ENCODE measurements at regions not wholly inside any gene's neighbourhood (a gene's known extent, or its start where the extent isn't known, plus 50 kb on each side); places are given as distances from the start of the nearest gene placed in this dataset.
A peak's percentile ranks its signal among the peaks of the same experiment; 100 is the strongest.

DNA sequence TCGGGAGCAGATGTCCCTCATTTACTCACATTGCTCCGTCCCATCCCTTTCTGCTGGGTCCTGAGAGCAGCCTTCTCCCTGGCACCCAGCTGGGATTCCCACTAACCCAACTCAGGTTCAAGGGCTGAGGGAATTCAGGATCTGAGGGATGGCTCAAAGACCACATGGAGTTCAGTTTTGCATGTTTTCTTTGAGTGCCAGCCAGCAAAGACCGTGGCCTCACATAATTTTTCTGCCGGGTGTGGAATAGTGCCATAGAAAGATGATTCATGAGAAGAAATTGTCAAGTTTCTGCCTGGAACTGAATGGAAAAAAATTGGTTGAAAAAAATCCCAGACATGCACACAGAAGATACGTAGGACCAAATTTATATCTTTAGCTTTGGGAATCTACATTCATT is 168.6 kb downstream of the CD83 start:
- no peak overlapping the region for H3K4me3 ChIP-seq (replicated peaks in 1 of 4; ENCODE audit: control extremely low read depth in 1 of 4, insufficient read depth in 1 of 4, low read depth in 3 of 4, low read length in 4 of 4)
- no peaks in the 10 kb centered on the region for H3K27me3 ChIP-seq (ENCODE audit: control insufficient read depth, insufficient read depth, low read length)
- H4K20me1 ChIP-seq (ENCODE audit: control insufficient read depth, extremely low read depth, insufficient read depth, low read length) = no peaks in the 10 kb centered on the region
- no peak overlapping the region for H3K27ac ChIP-seq (ENCODE audit: insufficient read depth, low read length)
- DNase-seq (ENCODE audit: low read depth in 2 of 2) = peak; percentile 90 to 93
- H3K4me1 ChIP-seq (ENCODE audit: control insufficient read depth, extremely low read depth, insufficient read depth, low read length) = peaks cover 8% of the 10 kb centered on the region
- H2AFZ ChIP-seq (ENCODE audit: low read length) = no peak overlapping the region
- no peaks in the 10 kb centered on the region for H3K9me3 ChIP-seq (ENCODE audit: control insufficient read depth, insufficient read depth, low read depth, low read length)
- no peaks in the 10 kb centered on the region for H3K36me3 ChIP-seq (ENCODE audit: control insufficient read depth, insufficient read depth, low read length)
- H3K79me2 ChIP-seq (ENCODE audit: control insufficient read depth, insufficient read depth, low read length) = no peaks in the 10 kb centered on the region
- H3K9ac ChIP-seq (ENCODE audit: insufficient read depth, low read length) = no peak overlapping the region
- no peak for TF ChIP-seq EZH2 (IDR thresholded peaks at IDR 0.05; ENCODE audit: low read length, missing control alignments)
- TF ChIP-seq, protein P1, sequence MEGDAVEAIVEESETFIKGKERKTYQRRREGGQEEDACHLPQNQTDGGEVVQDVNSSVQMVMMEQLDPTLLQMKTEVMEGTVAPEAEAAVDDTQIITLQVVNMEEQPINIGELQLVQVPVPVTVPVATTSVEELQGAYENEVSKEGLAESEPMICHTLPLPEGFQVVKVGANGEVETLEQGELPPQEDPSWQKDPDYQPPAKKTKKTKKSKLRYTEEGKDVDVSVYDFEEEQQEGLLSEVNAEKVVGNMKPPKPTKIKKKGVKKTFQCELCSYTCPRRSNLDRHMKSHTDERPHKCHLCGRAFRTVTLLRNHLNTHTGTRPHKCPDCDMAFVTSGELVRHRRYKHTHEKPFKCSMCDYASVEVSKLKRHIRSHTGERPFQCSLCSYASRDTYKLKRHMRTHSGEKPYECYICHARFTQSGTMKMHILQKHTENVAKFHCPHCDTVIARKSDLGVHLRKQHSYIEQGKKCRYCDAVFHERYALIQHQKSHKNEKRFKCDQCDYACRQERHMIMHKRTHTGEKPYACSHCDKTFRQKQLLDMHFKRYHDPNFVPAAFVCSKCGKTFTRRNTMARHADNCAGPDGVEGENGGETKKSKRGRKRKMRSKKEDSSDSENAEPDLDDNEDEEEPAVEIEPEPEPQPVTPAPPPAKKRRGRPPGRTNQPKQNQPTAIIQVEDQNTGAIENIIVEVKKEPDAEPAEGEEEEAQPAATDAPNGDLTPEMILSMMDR (conservative IDR thresholded peaks at IDR 0.05 in 1 of 2, IDR thresholded peaks at IDR 0.05 in 1 of 2; ENCODE audit: low read depth in 1 of 2, low read length in 2 of 2) = no peak
- H3K4me2 ChIP-seq (ENCODE audit: extremely low read depth, insufficient read depth, low read length) = peak overlapping the region; percentile 32

DNA sequence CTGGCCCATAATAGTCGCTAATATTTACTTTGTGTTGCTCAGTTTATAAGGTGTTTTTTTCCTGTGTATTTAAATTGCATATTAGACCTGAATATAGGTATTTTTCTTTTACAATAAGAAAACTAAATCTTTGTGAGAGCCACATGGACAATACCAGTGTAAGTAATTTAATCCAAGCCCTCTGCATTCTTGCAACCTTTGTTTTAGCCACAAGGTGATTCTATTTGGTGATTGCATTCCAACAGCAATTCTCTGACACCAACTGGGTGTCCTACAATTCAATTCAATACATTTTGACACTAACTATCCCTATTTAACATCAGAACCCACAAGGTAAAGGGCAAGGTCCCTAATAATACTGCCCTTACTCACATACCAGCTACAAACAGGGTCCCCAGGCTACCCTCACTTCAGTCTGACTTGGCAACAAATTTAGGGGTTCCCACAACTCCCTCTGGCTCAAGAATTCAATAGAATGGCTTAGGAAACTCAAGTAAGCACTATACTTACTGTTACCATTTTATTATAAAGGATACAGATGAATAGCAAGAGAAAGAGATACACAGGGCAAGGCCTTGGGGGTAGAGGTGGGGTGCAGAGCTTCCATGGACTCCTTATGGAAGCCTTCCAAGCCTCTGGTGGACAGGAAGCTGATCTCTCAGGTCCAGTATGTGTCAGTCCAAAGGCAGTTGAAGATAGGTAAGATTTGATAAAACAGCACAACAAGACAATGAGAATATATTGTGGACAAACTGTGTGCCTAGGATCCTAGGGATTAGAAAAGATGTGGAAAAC is 169.3 kb downstream of the CD83 start:
- Histone ChIP-seq H3K4me3 (replicated peaks in 1 of 4; ENCODE audit: control extremely low read depth in 1 of 4, insufficient read depth in 1 of 4, low read depth in 3 of 4, low read length in 4 of 4) (no peak overlapping the region), H3K27ac (ENCODE audit: insufficient read depth, low read length) (no peak overlapping the region), H3K79me2 (ENCODE audit: control insufficient read depth, insufficient read depth, low read length) (no peaks in the 10 kb centered on the region), H3K36me3 (ENCODE audit: control insufficient read depth, insufficient read depth, low read length) (no peaks in the 10 kb centered on the region), H3K27me3 (ENCODE audit: control insufficient read depth, insufficient read depth, low read length) (no peaks in the 10 kb centered on the region), H3K9ac (ENCODE audit: insufficient read depth, low read length) (no peak overlapping the region), H3K4me1 (ENCODE audit: control insufficient read depth, extremely low read depth, insufficient read depth, low read length) (peaks cover 8% of the 10 kb centered on the region), H3K4me2 (ENCODE audit: extremely low read depth, insufficient read depth, low read length) (peak overlapping the region; percentile 32), H2AFZ (ENCODE audit: low read length) (no peak overlapping the region), H4K20me1 (ENCODE audit: control insufficient read depth, extremely low read depth, insufficient read depth, low read length) (no peaks in the 10 kb centered on the region), H3K9me3 (ENCODE audit: control insufficient read depth, insufficient read depth, low read depth, low read length) (no peaks in the 10 kb centered on the region)
- TF ChIP-seq EZH2 (IDR thresholded peaks at IDR 0.05; ENCODE audit: low read length, missing control alignments) = no peak
- TF ChIP-seq, protein P1 (conservative IDR thresholded peaks at IDR 0.05 in 1 of 2, IDR thresholded peaks at IDR 0.05 in 1 of 2; ENCODE audit: low read depth in 1 of 2, low read length in 2 of 2) = no peak
- DNase-seq (ENCODE audit: low read depth in 2 of 2) = peak in 1 of 2 donors; percentile 18

DNA sequence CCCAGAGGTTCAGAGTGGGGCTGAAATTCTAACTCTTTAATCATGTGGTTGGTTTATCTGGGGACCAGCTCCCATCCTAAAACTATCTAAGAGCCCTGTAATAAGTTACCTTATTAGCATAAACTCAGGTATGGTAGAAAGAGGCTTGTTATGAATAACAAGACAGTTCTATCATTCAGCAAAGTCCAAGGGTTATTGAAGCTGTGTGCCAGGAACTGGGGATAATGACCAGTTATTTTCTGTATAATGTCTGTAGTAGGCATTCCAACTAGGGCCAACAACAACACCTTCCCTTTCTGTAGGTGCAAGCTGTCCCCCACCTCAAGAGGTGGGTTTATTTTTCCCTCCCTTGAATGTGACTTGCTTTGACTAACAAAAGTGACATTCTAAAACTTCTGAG is 170.1 kb downstream of the CD83 start:
- Histone ChIP-seq H3K4me1 (ENCODE audit: control insufficient read depth, extremely low read depth, insufficient read depth, low read length) (peaks cover 8% of the 10 kb centered on the region), H3K9me3 (ENCODE audit: control insufficient read depth, insufficient read depth, low read depth, low read length) (no peaks in the 10 kb centered on the region), H3K27me3 (ENCODE audit: control insufficient read depth, insufficient read depth, low read length) (no peaks in the 10 kb centered on the region), H3K36me3 (ENCODE audit: control insufficient read depth, insufficient read depth, low read length) (no peaks in the 10 kb centered on the region), H3K9ac (ENCODE audit: insufficient read depth, low read length) (no peak overlapping the region), H4K20me1 (ENCODE audit: control insufficient read depth, extremely low read depth, insufficient read depth, low read length) (no peaks in the 10 kb centered on the region), H2AFZ (ENCODE audit: low read length) (no peak overlapping the region), H3K4me2 (ENCODE audit: extremely low read depth, insufficient read depth, low read length) (no peak overlapping the region), H3K4me3 (replicated peaks in 1 of 4; ENCODE audit: control extremely low read depth in 1 of 4, insufficient read depth in 1 of 4, low read depth in 3 of 4, low read length in 4 of 4) (no peak overlapping the region), H3K27ac (ENCODE audit: insufficient read depth, low read length) (no peak overlapping the region), H3K79me2 (ENCODE audit: control insufficient read depth, insufficient read depth, low read length) (no peaks in the 10 kb centered on the region)
- DNase-seq (ENCODE audit: low read depth in 2 of 2) = no peak
- no peak for TF ChIP-seq EZH2 (IDR thresholded peaks at IDR 0.05; ENCODE audit: low read length, missing control alignments)
- TF ChIP-seq, protein P1 (conservative IDR thresholded peaks at IDR 0.05 in 1 of 2, IDR thresholded peaks at IDR 0.05 in 1 of 2; ENCODE audit: low read depth in 1 of 2, low read length in 2 of 2) = no peak
